DND-41 (cell line): ENCODE measurements at regions not wholly inside any gene's neighbourhood (a gene's known extent, or its start where the extent isn't known, plus 50 kb on each side); places are given as distances from the start of the nearest gene placed in this dataset.

Experiments
- ATAC-seq: fragments of 200-7000 bp; cut with Tn5 transposase; 3 replicates; pipeline ENCODE4 v1.9.1; 2021; ENCODE audit warnings: low read depth; ENCODE audit not compliant: insufficient read depth
- DNase-seq: peaks from one replicate; pipeline ENCODE4 v3.0.0-alpha.2; 2020
- H2AFZ ChIP-seq: 2 replicates; pipeline ENCODE4 v1.6.0; 2012; ENCODE audit warnings: low read depth, low read length
- H3K27ac ChIP-seq: 2 replicates; pipeline ENCODE4 v1.5.1; 2012; ENCODE audit warnings: low read length, inconsistent platforms
- H3K27me3 ChIP-seq: fragments of 200-600 bp; sonication (generic); 2 replicates; pipeline ENCODE4 v1.6.0; 2012; ENCODE audit warnings: low read length, mild to moderate bottlenecking, inconsistent platforms; ENCODE audit not compliant: insufficient read depth, poor library complexity
- H3K36me3 ChIP-seq: 2 replicates; pipeline ENCODE4 v1.5.1; 2012; ENCODE audit warnings: low read length, inconsistent platforms; ENCODE audit not compliant: insufficient read depth
- H3K4me1 ChIP-seq: 2 replicates; pipeline ENCODE4 v1.5.1; 2012; ENCODE audit warnings: mild to moderate bottlenecking, low read length; ENCODE audit not compliant: insufficient read depth
- H3K4me2 ChIP-seq: 2 replicates; pipeline ENCODE4 v1.6.0; 2012; ENCODE audit warnings: mild to moderate bottlenecking, moderate library complexity, low read length, inconsistent platforms; ENCODE audit not compliant: insufficient read depth
- H3K4me3 ChIP-seq, 2 experiments: fragments of 200-600 bp in 1 of 2; shearing (Covaris generic) in 1 of 2; 2 replicates each; pipeline ENCODE4 v1.5.1; 2012 to 2016; ENCODE audit warnings: inconsistent platforms in 2 of 2, low read length in 2 of 2, mild to moderate bottlenecking in 2 of 2, low read depth in 1 of 2, moderate library complexity in 1 of 2
- H3K79me2 ChIP-seq: 2 replicates; pipeline ENCODE4 v1.6.0; 2012; ENCODE audit warnings: low read length, inconsistent platforms; ENCODE audit not compliant: insufficient read depth
- H3K9ac ChIP-seq: 2 replicates; pipeline ENCODE4 v1.6.0; 2012; ENCODE audit warnings: low read depth, mild to moderate bottlenecking, inconsistent platforms, low read length, moderate library complexity
- H3K9me3 ChIP-seq: 2 replicates; pipeline ENCODE4 v1.5.1; 2012; ENCODE audit warnings: low read length, moderate library complexity, mild to moderate bottlenecking, inconsistent platforms; ENCODE audit not compliant: insufficient read depth, severe bottlenecking
- H4K20me1 ChIP-seq: 2 replicates; pipeline ENCODE4 v1.6.0; 2012; ENCODE audit warnings: low read length; ENCODE audit not compliant: insufficient read depth
- CTCF ChIP-seq: IDR thresholded peaks from 2 replicates; pipeline ENCODE4 v1.5.1; 2012; ENCODE audit warnings: borderline replicate concordance, low read length, moderate library complexity, mild to moderate bottlenecking; ENCODE audit not compliant: poor library complexity, severe bottlenecking; ENCODE audit errors: extremely low read depth
- EZH2 ChIP-seq: IDR thresholded peaks from 3 replicates; pipeline ENCODE4 v1.6.1; 2012; ENCODE audit warnings: borderline replicate concordance, low read depth, mild to moderate bottlenecking, moderate library complexity, low read length, inconsistent platforms; ENCODE audit not compliant: severe bottlenecking

GRCh38 chr17:54324813-54325212, 502.1 kb downstream of the KIF2B start:
- ATAC-seq (no peak), DNase-seq (no peak)
- Histone ChIP-seq H2AFZ (no peak overlapping the region), H3K9ac (no peak overlapping the region), H3K4me1 (no peaks in the 10 kb centered on the region), H3K9me3 (peaks cover 2% of the 10 kb centered on the region), H3K27me3 (no peaks in the 10 kb centered on the region), H3K36me3 (no peaks in the 10 kb centered on the region), H3K4me3 (no peak overlapping the region), H3K27ac (no peak overlapping the region), H3K79me2 (no peaks in the 10 kb centered on the region), H4K20me1 (no peaks in the 10 kb centered on the region), H3K4me2 (no peak overlapping the region)
- TF ChIP-seq EZH2 (no peak), CTCF (no peak)

DNA sequence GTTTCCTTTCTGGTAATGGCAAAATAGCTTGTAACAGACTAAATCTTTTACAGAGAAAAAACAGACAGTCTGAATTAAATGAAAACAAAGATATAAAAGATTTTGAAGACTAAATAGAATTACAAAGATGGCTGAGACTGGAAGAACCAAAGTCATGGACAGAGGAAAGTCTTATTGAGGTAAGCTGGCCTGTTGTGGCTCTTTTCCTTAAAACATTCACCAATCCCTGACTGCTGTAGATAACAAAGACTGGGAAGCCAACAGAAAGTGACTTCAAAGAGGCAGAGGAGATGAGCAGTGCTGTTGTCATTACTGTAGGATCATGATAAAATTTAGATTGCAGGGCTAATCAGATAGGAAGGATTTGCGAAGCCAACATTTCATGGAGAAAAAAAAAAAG, 517.0 kb downstream of the KIF2B start:
- H4K20me1 ChIP-seq: no peaks in the 10 kb centered on the region
- no peak overlapping the region for H3K27ac ChIP-seq
- no peak overlapping the region for H2AFZ ChIP-seq
- no peaks in the 10 kb centered on the region for H3K36me3 ChIP-seq
- TF ChIP-seq EZH2 (no peak), CTCF (no peak)
- ATAC-seq (no peak), DNase-seq (no peak)
- no peaks in the 10 kb centered on the region for H3K79me2 ChIP-seq
- H3K9me3 ChIP-seq: no peaks in the 10 kb centered on the region
- no peaks in the 10 kb centered on the region for H3K4me1 ChIP-seq
- no peak overlapping the region for H3K4me2 ChIP-seq
- no peak overlapping the region for H3K4me3 ChIP-seq
- no peaks in the 10 kb centered on the region for H3K27me3 ChIP-seq
- H3K9ac ChIP-seq: no peak overlapping the region

DNA sequence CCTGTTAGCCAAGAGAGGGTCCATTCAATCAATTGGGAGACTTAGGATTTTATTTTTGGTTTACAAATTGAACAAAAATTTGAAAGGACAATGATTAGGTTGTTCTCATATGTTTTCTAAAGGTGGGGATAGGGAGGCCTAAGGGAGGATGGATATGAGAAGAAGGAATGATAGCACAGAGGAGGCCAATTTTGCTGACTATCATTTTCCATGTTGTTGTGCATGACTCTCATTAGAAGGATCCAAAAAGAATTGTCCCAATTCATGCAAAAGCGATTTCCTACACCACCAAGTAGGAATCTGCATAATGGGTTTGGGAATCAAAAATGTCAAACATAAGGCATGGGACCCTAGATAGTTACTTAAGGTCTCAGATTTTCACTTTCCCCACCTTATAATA, 524.8 kb downstream of the KIF2B start:
- H3K36me3 ChIP-seq: no peaks in the 10 kb centered on the region

More for the DNA sequence above, 524.8 kb downstream of the KIF2B start:
- DNase-seq (no peak), ATAC-seq (no peak)
- H2AFZ ChIP-seq: no peak overlapping the region
- no peaks in the 10 kb centered on the region for H4K20me1 ChIP-seq
- no peaks in the 10 kb centered on the region for H3K79me2 ChIP-seq
- no peak overlapping the region for H3K4me3 ChIP-seq
- no peak for TF ChIP-seq CTCF
- no peak for TF ChIP-seq EZH2
- no peaks in the 10 kb centered on the region for H3K4me1 ChIP-seq
- H3K27me3 ChIP-seq: no peaks in the 10 kb centered on the region
- no peak overlapping the region for H3K9ac ChIP-seq
- no peaks in the 10 kb centered on the region for H3K9me3 ChIP-seq
- no peak overlapping the region for H3K27ac ChIP-seq
- H3K4me2 ChIP-seq: no peak overlapping the region
